SU-DHL-6 (cell line): ENCODE measurements at regions not wholly inside any gene's neighbourhood (a gene's known extent, or its start where the extent isn't known, plus 50 kb on each side); places are given as distances from the start of the nearest gene placed in this dataset.

Experiments used
- H2AFZ ChIP-seq: fragments of 200-600 bp; sonication (generic); 2 replicates; pipeline ENCODE4 v1.6.1; 2014; ENCODE audit warnings: low read depth, mild to moderate bottlenecking, moderate library complexity, mixed read lengths, antibody characterized with exemption, low read length; ENCODE audit not compliant: severe bottlenecking
- H3F3A ChIP-seq: fragments of 200-600 bp; shearing (Covaris generic); 2 replicates; pipeline ENCODE4 v1.6.0; 2016; ENCODE audit warnings: antibody characterized with exemption, mild to moderate bottlenecking; ENCODE audit not compliant: insufficient read depth
- H3K27ac ChIP-seq: fragments of 200-600 bp; sonication (generic); 2 replicates; pipeline ENCODE4 v1.5.1; 2016; ENCODE audit warnings: low read depth, mild to moderate bottlenecking, low read length, moderate library complexity, mixed read lengths
- H3K27me3 ChIP-seq: fragments of 200-600 bp; sonication (generic), shearing (Covaris generic); 2 replicates; pipeline ENCODE4 v1.6.0; 2014; ENCODE audit warnings: mild to moderate bottlenecking, low read length
- H3K36me3 ChIP-seq: fragments of 200-600 bp; sonication (generic); 2 replicates; pipeline ENCODE4 v1.6.1; 2014; ENCODE audit warnings: mild to moderate bottlenecking, low read length, mixed read lengths
- H3K4me2 ChIP-seq: fragments of 300-600, 200-600 bp; shearing (Covaris generic), sonication (generic); 2 replicates; pipeline ENCODE4 v1.6.0; 2014; ENCODE audit warnings: low read length, low read depth, mild to moderate bottlenecking; ENCODE audit not compliant: poor library complexity, severe bottlenecking
- H3K4me3 ChIP-seq: fragments of 200-600 bp; sonication (generic); 2 replicates; pipeline ENCODE4 v1.5.1; 2014; ENCODE audit warnings: antibody characterized with exemption, low read length, mild to moderate bottlenecking, mixed read lengths; ENCODE audit not compliant: insufficient read depth, poor library complexity, severe bottlenecking
- H3K79me2 ChIP-seq: fragments of 200-600 bp; sonication (generic); 2 replicates; pipeline ENCODE4 v1.6.1; 2014; ENCODE audit warnings: mild to moderate bottlenecking, low read length, moderate library complexity; ENCODE audit not compliant: insufficient read depth
- H3K9ac ChIP-seq: fragments of 200-600 bp; sonication (generic); 2 replicates; pipeline ENCODE4 v1.7.0; 2014; ENCODE audit warnings: mild to moderate bottlenecking, low read length
- H3K9me2 ChIP-seq: fragments of 200-600 bp; sonication (generic); replicated peaks from 2 replicates; pipeline ENCODE4 v1.6.1; 2014; ENCODE audit warnings: low read length; ENCODE audit not compliant: insufficient read depth
- H3K9me3 ChIP-seq: fragments of 200-600 bp; sonication (generic); 2 replicates; pipeline ENCODE4 v1.6.1; 2014; ENCODE audit warnings: low read length, mixed read lengths; ENCODE audit not compliant: insufficient read depth
- H4K20me1 ChIP-seq: fragments of 200-600 bp; sonication (generic); 2 replicates; pipeline ENCODE4 v1.6.1; 2014; ENCODE audit warnings: low read depth, mild to moderate bottlenecking, antibody characterized with exemption, low read length, moderate library complexity, mixed read lengths
- CTCF ChIP-seq: fragments of 200-600 bp; sonication (generic); IDR thresholded peaks from one replicate; pipeline ENCODE4 v1.5.1; 2017; ENCODE audit warnings: antibody characterized with exemption, mild to moderate bottlenecking, low read length, moderate library complexity; ENCODE audit not compliant: insufficient read depth, poor library complexity, severe bottlenecking
- EZH2phosphoT487 ChIP-seq: fragments of 200-600 bp; sonication (generic), shearing (Covaris generic); conservative IDR thresholded peaks from 2 replicates; pipeline ENCODE4 v1.6.1; 2018; ENCODE audit warnings: mild to moderate bottlenecking, antibody characterized with exemption, low read length, moderate library complexity, mixed read lengths

GRCh38 chr6:121934451-121934850, 465.0 kb upstream of the HSF2 start:
- H3K36me3 ChIP-seq: no peaks in the 10 kb centered on the region; the same call in 1 of the 2 replicates
- H2AFZ ChIP-seq: no peak overlapping the region
- no peaks in the 10 kb centered on the region for H3K27me3 ChIP-seq
- H4K20me1 ChIP-seq: no peaks in the 10 kb centered on the region
- H3K4me3 ChIP-seq: no peak overlapping the region
- no peak overlapping the region for H3K27ac ChIP-seq
- H3F3A ChIP-seq: no peaks in the 10 kb centered on the region
- TF ChIP-seq CTCF (no peak), EZH2phosphoT487 (no peak)
- H3K9ac ChIP-seq: no peak overlapping the region
- H3K4me2 ChIP-seq: no peak overlapping the region
- no peaks in the 10 kb centered on the region for H3K79me2 ChIP-seq
- H3K9me2 ChIP-seq: no peaks in the 10 kb centered on the region
- no peaks in the 10 kb centered on the region for H3K9me3 ChIP-seq

GRCh38 chr6:121940728-121941127, 458.7 kb upstream of the HSF2 start:
- Histone ChIP-seq H3K4me3 (no peak overlapping the region), H4K20me1 (no peaks in the 10 kb centered on the region), H3K27ac (no peak overlapping the region), H3K27me3 (no peaks in the 10 kb centered on the region), H3K4me2 (no peak overlapping the region), H3K9ac (no peak overlapping the region), H3K36me3 (no peaks in the 10 kb centered on the region), H3F3A (no peaks in the 10 kb centered on the region), H3K79me2 (no peaks in the 10 kb centered on the region), H3K9me2 (no peaks in the 10 kb centered on the region), H3K9me3 (no peaks in the 10 kb centered on the region), H2AFZ (no peak overlapping the region)
- no peak for TF ChIP-seq CTCF
- TF ChIP-seq EZH2phosphoT487: no peak

GRCh38 chr6:121944354-121944753, 455.1 kb upstream of the HSF2 start:
- H3K9me3 ChIP-seq: no peaks in the 10 kb centered on the region
- H2AFZ ChIP-seq: no peak overlapping the region
- TF ChIP-seq EZH2phosphoT487 (no peak), CTCF (no peak)
- H3K27ac ChIP-seq: no peak overlapping the region
- H3K27me3 ChIP-seq: no peaks in the 10 kb centered on the region
- no peak overlapping the region for H3K9ac ChIP-seq
- H3K4me2 ChIP-seq: no peak overlapping the region
- H3K9me2 ChIP-seq: no peaks in the 10 kb centered on the region
- H3F3A ChIP-seq: no peaks in the 10 kb centered on the region
- H3K36me3 ChIP-seq: no peaks in the 10 kb centered on the region
- no peak overlapping the region for H3K4me3 ChIP-seq
- no peaks in the 10 kb centered on the region for H3K79me2 ChIP-seq
- no peaks in the 10 kb centered on the region for H4K20me1 ChIP-seq

- H3K9me2 ChIP-seq: no peaks in the 10 kb centered on the region
- no peak overlapping the region for H3K9ac ChIP-seq
- no peaks in the 10 kb centered on the region for H3F3A ChIP-seq
- H3K79me2 ChIP-seq: no peaks in the 10 kb centered on the region
- no peak overlapping the region for H2AFZ ChIP-seq
- H3K4me2 ChIP-seq: no peak overlapping the region
- H3K36me3 ChIP-seq: no peaks in the 10 kb centered on the region
- H3K9me3 ChIP-seq: no peaks in the 10 kb centered on the region
- no peak overlapping the region for H3K4me3 ChIP-seq
- H3K27ac ChIP-seq: no peak overlapping the region
- H4K20me1 ChIP-seq: no peaks in the 10 kb centered on the region
- TF ChIP-seq EZH2phosphoT487 (no peak), CTCF (no peak)
- H3K27me3 ChIP-seq: no peaks in the 10 kb centered on the region
Measured at GRCh38 chr6:121951123-121951522, 448.3 kb upstream of the HSF2 start.
